ENCODE measurements at regions not wholly inside any gene's neighbourhood (a gene's known extent, or its start where the extent isn't known, plus 50 kb on each side); places are given as distances from the start of the nearest gene placed in this dataset.
A peak's percentile ranks its signal among the peaks of the same experiment; 100 is the strongest.

- no peak overlapping the region for H3K4me3 Mint-ChIP-seq
- peaks cover 5% of the 10 kb centered on the region for H3K9me3 Mint-ChIP-seq
- no peak for DNase-seq (ENCODE audit: low spot score in 2 of 2, unreplicated experiment in 2 of 2)
- no peak for TF ChIP-seq CTCF (IDR thresholded peaks at IDR 0.05; ENCODE audit: unreplicated experiment)
- peaks cover 29% of the 10 kb centered on the region for H3K4me1 Mint-ChIP-seq
- H3K27me3 Mint-ChIP-seq (ENCODE audit: low read depth): no peaks in the 10 kb centered on the region
- no peak overlapping the region for H3K27ac Mint-ChIP-seq
- no peaks in the 10 kb centered on the region for H3K36me3 Mint-ChIP-seq
Observed at GRCh38 chr12:115507951-115508722, 769.4 kb downstream of the MED13L start.

- Mint-ChIP-seq H3K36me3 (no peaks in the 10 kb centered on the region), H3K4me3 (no peak overlapping the region), H3K4me1 (peaks cover 29% of the 10 kb centered on the region), H3K27ac (no peak overlapping the region), H3K27me3 (ENCODE audit: low read depth) (no peaks in the 10 kb centered on the region), H3K9me3 (peaks cover 5% of the 10 kb centered on the region)
- TF ChIP-seq CTCF (IDR thresholded peaks at IDR 0.05; ENCODE audit: unreplicated experiment): no peak
- DNase-seq (ENCODE audit: low spot score in 2 of 2, unreplicated experiment in 2 of 2): no peak
Observed at GRCh38 chr12:115507560-115507889, 770.0 kb downstream of the MED13L start.

GRCh38 chr12:115506822-115507559 is 770.5 kb downstream of the MED13L start:
- no peak for DNase-seq (ENCODE audit: low spot score in 2 of 2, unreplicated experiment in 2 of 2)
- TF ChIP-seq CTCF (IDR thresholded peaks at IDR 0.05; ENCODE audit: unreplicated experiment): no peak
- peaks cover 8% of the 10 kb centered on the region for H3K9me3 Mint-ChIP-seq
- H3K4me1 Mint-ChIP-seq: peaks cover 29% of the 10 kb centered on the region
- H3K27me3 Mint-ChIP-seq (ENCODE audit: low read depth): no peaks in the 10 kb centered on the region
- H3K27ac Mint-ChIP-seq: no peak overlapping the region
- H3K36me3 Mint-ChIP-seq: no peaks in the 10 kb centered on the region
- H3K4me3 Mint-ChIP-seq: no peak overlapping the region

GRCh38 chr12:115504306-115505290 is 772.9 kb downstream of the MED13L start:
- Mint-ChIP-seq H3K36me3 (no peaks in the 10 kb centered on the region), H3K9me3 (peaks cover 8% of the 10 kb centered on the region), H3K4me1 (peaks cover 29% of the 10 kb centered on the region), H3K27ac (peak overlapping the region; percentile 88), H3K27me3 (ENCODE audit: low read depth) (no peaks in the 10 kb centered on the region), H3K4me3 (no peak overlapping the region)
- DNase-seq (ENCODE audit: low spot score in 2 of 2, unreplicated experiment in 2 of 2): peak in 1 of 2 experiments; percentile 40
- TF ChIP-seq CTCF (IDR thresholded peaks at IDR 0.05; ENCODE audit: unreplicated experiment): no peak

- H3K27me3 Mint-ChIP-seq (ENCODE audit: low read depth): no peaks in the 10 kb centered on the region
- H3K4me3 Mint-ChIP-seq: no peak overlapping the region
- DNase-seq (ENCODE audit: low spot score in 2 of 2, unreplicated experiment in 2 of 2): no peak
- H3K36me3 Mint-ChIP-seq: no peaks in the 10 kb centered on the region
- peaks cover 18% of the 10 kb centered on the region for H3K4me1 Mint-ChIP-seq
- no peak for TF ChIP-seq CTCF (IDR thresholded peaks at IDR 0.05; ENCODE audit: unreplicated experiment)
- peaks cover 8% of the 10 kb centered on the region for H3K9me3 Mint-ChIP-seq
- no peak overlapping the region for H3K27ac Mint-ChIP-seq
Observed at GRCh38 chr12:115500872-115501271, 776.6 kb downstream of the MED13L start.
